ENCODE measurements at regions not wholly inside any gene's neighbourhood (a gene's known extent, or its start where the extent isn't known, plus 50 kb on each side); places are given as distances from the start of the nearest gene placed in this dataset.

DNA sequence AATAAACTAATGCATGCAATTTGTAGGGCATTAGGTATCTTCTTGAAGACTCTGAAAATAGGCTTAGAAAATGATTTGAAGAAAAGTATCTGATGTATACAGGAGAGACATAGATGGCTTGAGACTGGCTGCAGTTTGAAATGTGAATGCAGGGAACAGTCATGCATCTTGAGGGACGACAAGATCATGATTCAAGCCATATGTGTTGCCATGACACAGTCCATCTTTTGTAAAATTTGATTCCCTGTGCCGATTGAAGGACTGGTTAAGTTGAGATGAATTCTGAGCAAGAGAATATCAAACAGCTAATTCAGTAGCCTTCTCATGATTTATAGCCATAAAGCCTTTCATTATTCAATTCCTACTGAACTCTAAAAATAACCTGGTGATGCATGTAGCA lies 231.6 kb downstream of the CASP12 start:
- ATAC-seq (ENCODE audit: low FRiP score in 2 of 2) = no peak

GRCh38 chr11:104665641-104666040 lies 232.6 kb downstream of the CASP12 start:
- no peaks in the 10 kb centered on the region for H3K9me3 ChIP-seq
- DNase-seq = no peak

More for the DNA sequence above, 231.6 kb downstream of the CASP12 start:
- Histone ChIP-seq H3K4me3 (no peak overlapping the region), H3K4me1 (peaks cover 0 to 7% (median 1%) of the 10 kb centered on the region in 4 donors), H3K9me3 (no peaks in the 10 kb centered on the region), H3K36me3 (no peaks in the 10 kb centered on the region), H3K27ac (no peak overlapping the region), H3K27me3 (no peaks in the 10 kb centered on the region)
- WGBS, 2 donors = 74 to 90% methylated on average over 2 of the region's 2 CpGs
- no peak for DNase-seq
- TF ChIP-seq POLR2A (IDR thresholded peaks at IDR 0.05) (no peak), POLR2AphosphoS5 (IDR thresholded peaks at IDR 0.05) (no peak), EP300 (IDR thresholded peaks at IDR 0.05) (no peak)
- TF ChIP-seq, protein P1, sequence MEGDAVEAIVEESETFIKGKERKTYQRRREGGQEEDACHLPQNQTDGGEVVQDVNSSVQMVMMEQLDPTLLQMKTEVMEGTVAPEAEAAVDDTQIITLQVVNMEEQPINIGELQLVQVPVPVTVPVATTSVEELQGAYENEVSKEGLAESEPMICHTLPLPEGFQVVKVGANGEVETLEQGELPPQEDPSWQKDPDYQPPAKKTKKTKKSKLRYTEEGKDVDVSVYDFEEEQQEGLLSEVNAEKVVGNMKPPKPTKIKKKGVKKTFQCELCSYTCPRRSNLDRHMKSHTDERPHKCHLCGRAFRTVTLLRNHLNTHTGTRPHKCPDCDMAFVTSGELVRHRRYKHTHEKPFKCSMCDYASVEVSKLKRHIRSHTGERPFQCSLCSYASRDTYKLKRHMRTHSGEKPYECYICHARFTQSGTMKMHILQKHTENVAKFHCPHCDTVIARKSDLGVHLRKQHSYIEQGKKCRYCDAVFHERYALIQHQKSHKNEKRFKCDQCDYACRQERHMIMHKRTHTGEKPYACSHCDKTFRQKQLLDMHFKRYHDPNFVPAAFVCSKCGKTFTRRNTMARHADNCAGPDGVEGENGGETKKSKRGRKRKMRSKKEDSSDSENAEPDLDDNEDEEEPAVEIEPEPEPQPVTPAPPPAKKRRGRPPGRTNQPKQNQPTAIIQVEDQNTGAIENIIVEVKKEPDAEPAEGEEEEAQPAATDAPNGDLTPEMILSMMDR (IDR thresholded peaks at IDR 0.05) = no peak

GRCh38 chr11:104663190-104664140 lies 234.8 kb downstream of the CASP12 start:
- no peak overlapping the region for H3K27ac ChIP-seq
- 83 to 90% methylated on average over 4 of the region's 4 CpGs for WGBS, 2 donors
- no peaks in the 10 kb centered on the region for H3K9me3 ChIP-seq
- H3K36me3 ChIP-seq = no peaks in the 10 kb centered on the region
- H3K27me3 ChIP-seq = no peaks in the 10 kb centered on the region
- no peak overlapping the region for H3K4me3 ChIP-seq
- ATAC-seq (ENCODE audit: low FRiP score in 2 of 2) (no peak), DNase-seq (no peak)
- peaks cover 0 to 7% (median 1%) of the 10 kb centered on the region in 4 donors for H3K4me1 ChIP-seq
- TF ChIP-seq EP300 (IDR thresholded peaks at IDR 0.05) (no peak), POLR2AphosphoS5 (IDR thresholded peaks at IDR 0.05) (no peak), POLR2A (IDR thresholded peaks at IDR 0.05) (no peak)
- TF ChIP-seq, protein P1 (IDR thresholded peaks at IDR 0.05) = no peak

More at GRCh38 chr11:104665641-104666040, 232.6 kb downstream of the CASP12 start:
- TF ChIP-seq EP300 (IDR thresholded peaks at IDR 0.05) (no peak), POLR2A (IDR thresholded peaks at IDR 0.05) (no peak), POLR2AphosphoS5 (IDR thresholded peaks at IDR 0.05) (no peak)
- TF ChIP-seq, protein P1 (IDR thresholded peaks at IDR 0.05) = no peak
- Histone ChIP-seq H3K4me1 (peaks cover 0 to 7% (median 1%) of the 10 kb centered on the region in 4 donors), H3K36me3 (no peaks in the 10 kb centered on the region), H3K27me3 (no peaks in the 10 kb centered on the region), H3K4me3 (no peak overlapping the region), H3K27ac (no peak overlapping the region)
- 40 to 52% methylated on average over 3 of the region's 3 CpGs for WGBS, 2 donors
- ATAC-seq (ENCODE audit: low FRiP score in 2 of 2) = no peak

DNA sequence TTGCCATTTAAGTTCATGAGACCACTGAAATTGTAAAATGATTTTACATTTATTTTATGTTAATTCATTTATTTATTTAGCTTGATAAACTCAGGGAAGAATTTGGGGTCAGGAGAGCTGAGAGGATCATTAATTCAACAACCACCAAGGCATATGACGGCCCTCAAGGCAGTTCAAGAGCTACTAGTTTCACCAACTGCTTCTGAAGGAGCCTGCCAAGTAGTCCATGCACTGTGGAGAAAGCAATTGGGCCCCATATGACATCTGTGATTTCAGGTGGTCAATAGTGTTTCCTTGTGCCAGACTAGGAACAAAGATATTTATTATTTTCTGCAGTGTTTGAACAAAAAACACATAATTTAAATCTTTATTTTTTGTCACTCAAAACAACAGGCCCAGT lies 236.4 kb downstream of the CASP12 start:
- no peaks in the 10 kb centered on the region for H3K27me3 ChIP-seq
- no peaks in the 10 kb centered on the region for H3K36me3 ChIP-seq
- H3K27ac ChIP-seq = no peak overlapping the region
- no peaks in the 10 kb centered on the region for H3K9me3 ChIP-seq
- no peak for TF ChIP-seq POLR2AphosphoS5 (IDR thresholded peaks at IDR 0.05)
- no peak overlapping the region for H3K4me3 ChIP-seq
- peaks cover 0 to 7% (median 1%) of the 10 kb centered on the region in 4 donors for H3K4me1 ChIP-seq
- no peak for DNase-seq
- 64 to 70% methylated on average over 1 of the region's 1 CpG for WGBS, 2 donors
- ATAC-seq (ENCODE audit: low FRiP score in 2 of 2) = no peak

GRCh38 chr11:104661471-104661870 lies 236.8 kb downstream of the CASP12 start:
- Histone ChIP-seq H3K9me3 (no peaks in the 10 kb centered on the region), H3K27ac (no peak overlapping the region), H3K4me1 (peaks cover 0 to 7% (median 1%) of the 10 kb centered on the region in 4 donors), H3K4me3 (no peak overlapping the region), H3K36me3 (no peaks in the 10 kb centered on the region), H3K27me3 (no peaks in the 10 kb centered on the region)
- 64 to 82% methylated on average over 5 of the region's 5 CpGs for WGBS, 2 donors
- ATAC-seq (ENCODE audit: low FRiP score in 2 of 2) (no peak), DNase-seq (no peak)
- TF ChIP-seq POLR2A (IDR thresholded peaks at IDR 0.05) (no peak), POLR2AphosphoS5 (IDR thresholded peaks at IDR 0.05) (no peak), EP300 (IDR thresholded peaks at IDR 0.05) (no peak)
- TF ChIP-seq, protein P1 (IDR thresholded peaks at IDR 0.05) = no peak

Data from upper lobe of left lung (tissue), 6 donors.